HG03039 (cell line): ENCODE measurements at regions not wholly inside any gene's neighbourhood (a gene's known extent, or its start where the extent isn't known, plus 50 kb on each side); places are given as distances from the start of the nearest gene placed in this dataset.

Experiments used
- ATAC-seq: cut with Tn5 transposase; IDR thresholded peaks from one replicate; pipeline ENCODE4 v1.9.1; 2021; ENCODE audit warnings: mild to moderate bottlenecking, moderate library complexity; ENCODE audit not compliant: unreplicated experiment

DNA sequence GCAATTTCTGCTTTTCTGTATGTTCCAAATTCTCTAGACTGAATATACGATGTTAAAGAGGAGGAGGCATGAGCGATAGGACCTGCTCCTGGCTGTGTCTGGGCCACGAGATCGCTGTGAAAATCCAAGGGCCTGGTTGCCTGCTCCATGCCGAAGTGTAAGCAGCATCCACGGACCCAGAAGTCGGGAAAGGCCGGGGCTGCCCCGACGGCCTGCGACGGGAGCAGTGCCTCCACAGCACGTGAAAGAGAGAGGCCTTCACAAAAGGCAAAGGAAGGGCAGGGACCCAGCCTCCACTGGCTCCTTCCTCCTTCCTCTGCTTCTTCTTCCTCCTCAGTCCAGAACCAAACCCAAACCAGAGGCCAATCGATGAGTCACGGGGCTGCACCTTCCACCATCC, 122.9 kb upstream of the MGMT start:
- ATAC-seq = no peak

DNA sequence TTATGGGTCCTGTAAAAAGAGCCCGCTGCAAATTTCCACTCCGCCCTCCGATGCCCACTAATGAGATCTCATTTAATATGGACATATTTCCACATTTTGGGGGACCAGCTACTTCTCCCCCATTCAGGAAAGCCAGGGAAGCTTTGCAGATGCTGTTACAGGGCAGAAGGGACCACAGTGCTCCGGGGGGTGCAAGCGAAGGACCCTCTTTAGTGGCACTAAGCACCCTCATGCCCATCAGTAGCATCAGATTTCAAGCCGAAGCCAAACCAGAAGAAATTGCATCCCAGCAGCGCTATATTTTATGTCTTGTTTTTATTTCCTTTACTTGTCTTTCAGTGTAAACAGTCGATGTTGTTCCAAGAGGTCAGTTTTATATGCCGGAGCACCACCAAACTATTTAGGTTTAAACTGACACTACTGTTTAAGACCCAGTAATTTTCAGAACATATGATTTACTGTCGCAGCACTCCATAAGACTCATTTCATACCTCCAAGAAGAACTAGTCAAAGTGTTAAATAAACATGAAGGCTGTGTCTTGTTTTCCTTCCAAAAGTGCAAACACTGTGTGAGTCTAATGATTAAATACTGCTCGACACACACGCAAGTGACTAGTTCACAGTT, 122.2 kb upstream of the MGMT start:
- ATAC-seq = no peak

- ATAC-seq = no peak
These were observed 121.3 kb upstream of the MGMT start for GRCh38 chr10:129345763-129346162.

DNA sequence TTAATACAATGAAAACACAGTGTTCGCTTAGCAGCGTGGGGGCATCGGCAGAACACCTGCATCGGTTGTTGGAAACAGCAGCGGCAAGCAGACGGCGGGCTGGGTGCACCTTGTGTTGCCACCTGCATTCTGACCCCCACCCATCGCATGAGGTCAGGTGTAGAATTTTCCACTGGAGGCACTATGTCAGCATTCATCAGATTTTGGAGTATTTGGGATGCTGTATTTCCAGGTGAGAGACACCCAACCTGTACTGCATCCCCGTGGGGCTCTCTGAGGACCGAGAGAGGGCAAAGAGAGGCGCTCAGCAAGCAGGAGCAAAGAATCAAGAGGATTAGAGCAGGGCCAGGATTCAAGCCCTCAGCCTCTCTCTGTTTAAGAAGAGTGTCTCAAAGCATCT, 116.4 kb upstream of the MGMT start:
- no peak for ATAC-seq

DNA sequence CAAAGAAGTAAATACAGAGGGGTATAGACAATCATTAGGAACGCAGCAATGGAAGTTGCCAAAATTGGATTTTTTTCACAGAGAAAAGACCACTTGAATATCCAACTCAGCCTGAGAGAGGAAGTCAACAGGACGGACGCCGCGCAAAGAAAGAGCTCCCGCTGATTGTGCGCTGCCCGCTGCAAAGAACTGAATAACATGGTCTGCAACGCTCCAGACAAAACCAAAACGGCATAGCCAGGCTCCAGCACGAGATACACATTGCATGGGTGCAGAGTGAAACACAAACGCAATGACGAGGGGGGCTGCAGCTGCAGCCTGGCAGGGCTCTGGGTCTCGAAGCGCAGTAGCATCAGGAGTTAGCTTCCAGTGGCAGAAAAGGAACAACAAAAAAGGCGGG, 113.9 kb upstream of the MGMT start:
- ATAC-seq = no peak

- ATAC-seq = no peak
These were observed 107.0 kb upstream of the MGMT start for GRCh38 chr10:129360046-129360445.

DNA sequence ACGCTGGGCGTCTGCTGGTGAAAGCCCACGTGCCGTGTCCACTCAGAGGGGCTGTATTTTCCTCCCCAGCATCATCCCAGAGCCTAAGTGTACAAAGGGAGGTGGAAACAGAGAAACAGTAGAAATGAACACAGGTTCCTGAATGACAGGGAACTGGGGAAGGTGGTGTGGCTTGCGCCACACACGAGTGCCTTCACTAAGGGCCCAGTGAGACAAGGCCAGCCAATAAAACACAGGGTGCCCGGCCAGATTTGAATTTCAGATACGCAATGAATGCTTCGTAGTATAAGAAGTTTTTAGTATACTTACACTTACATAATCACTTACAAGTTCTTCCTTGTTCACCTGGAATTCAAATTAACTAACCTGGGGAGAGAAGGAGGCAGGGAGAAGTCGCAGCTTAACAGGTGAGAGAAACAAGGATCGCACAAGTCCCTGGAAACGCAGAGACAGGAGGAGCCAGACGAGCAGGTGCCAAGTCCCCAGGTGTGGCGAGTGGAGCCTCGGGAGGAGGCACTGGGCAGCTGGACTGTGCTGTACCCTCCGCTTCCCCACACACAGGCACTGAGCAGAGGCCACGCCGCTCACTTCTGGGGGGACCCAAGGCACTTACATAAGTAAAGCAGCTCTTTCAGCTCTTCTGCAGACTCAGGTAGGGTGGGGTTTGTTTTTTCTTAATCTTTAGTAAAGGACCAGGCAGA, 105.2 kb upstream of the MGMT start:
- no peak for ATAC-seq

GRCh38 chr10:129364949-129365348, 102.1 kb upstream of the MGMT start:
- no peak for ATAC-seq

GRCh38 chr10:129365767-129366402, 101.2 kb upstream of the MGMT start:
- no peak for ATAC-seq

- no peak for ATAC-seq
These were observed 100.6 kb upstream of the MGMT start for GRCh38 chr10:129366450-129366849.

GRCh38 chr10:129369566-129369965, 97.5 kb upstream of the MGMT start:
- ATAC-seq = no peak

- no peak for ATAC-seq
These were observed 95.5 kb upstream of the MGMT start for GRCh38 chr10:129371541-129371940.

DNA sequence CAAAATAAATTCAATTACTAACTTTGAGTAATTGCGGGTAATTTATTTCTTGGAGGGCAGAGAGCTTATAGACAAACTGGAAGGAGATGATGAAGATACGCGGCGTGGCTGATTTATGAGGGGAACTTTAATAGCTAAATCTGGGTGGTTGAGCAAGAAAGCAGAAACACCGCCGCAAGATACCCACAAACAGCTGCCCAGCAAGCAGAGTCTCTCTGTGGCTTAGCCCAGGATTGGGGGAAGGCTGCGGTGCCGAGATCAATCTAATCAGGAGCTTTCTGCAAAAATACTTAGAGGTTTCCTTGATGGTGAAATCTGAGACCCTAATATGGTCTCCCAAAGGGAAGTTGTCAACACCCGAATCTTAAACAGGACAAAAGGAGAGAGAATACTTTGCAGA, 94.9 kb upstream of the MGMT start:
- no peak for ATAC-seq

- no peak for ATAC-seq
These were observed 93.8 kb upstream of the MGMT start for GRCh38 chr10:129373231-129373630.

DNA sequence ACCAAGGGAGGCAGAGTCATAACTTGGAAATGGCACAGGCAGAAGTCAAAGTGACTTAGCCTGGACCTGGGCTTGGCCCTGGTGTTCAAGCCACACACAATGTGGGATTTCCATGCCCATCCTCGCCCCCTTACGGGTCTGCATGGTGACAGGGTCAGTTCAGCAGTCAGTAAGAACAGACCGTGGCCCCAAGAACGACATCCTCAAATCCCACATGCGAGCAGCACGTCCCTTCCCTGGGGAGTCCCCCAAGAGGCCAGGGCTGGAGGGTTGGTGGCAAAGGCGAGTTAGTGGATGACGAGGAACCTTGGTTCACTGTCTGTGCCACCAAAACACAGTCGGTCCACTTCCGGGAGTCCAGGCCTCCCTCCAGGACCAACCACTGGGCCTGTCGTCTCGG, 93.3 kb upstream of the MGMT start:
- no peak for ATAC-seq

DNA sequence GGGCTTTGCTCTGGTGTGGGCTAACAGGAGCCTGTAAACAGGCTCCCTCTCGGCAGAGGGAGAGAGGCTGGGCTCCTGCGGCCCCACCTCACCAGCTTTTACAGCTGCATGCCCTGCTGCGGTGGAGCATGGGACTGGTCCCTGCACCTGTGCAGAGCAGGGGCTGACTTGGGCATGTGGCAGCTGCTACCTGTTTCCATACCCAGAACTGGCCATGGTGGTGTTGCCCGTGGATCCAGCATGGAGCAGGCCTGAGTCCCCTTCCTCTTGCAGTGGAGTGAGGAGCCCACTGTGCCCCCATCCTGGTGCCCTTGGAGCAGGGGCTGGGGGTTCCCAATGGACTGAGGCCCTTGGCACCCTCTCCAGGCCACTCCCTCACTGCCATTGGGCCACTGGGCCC, 91.9 kb upstream of the MGMT start:
- no peak for ATAC-seq

- ATAC-seq = no peak
These were observed 91.1 kb upstream of the MGMT start for GRCh38 chr10:129375912-129376311.

GRCh38 chr10:129380279-129380678, 86.8 kb upstream of the MGMT start:
- no peak for ATAC-seq

DNA sequence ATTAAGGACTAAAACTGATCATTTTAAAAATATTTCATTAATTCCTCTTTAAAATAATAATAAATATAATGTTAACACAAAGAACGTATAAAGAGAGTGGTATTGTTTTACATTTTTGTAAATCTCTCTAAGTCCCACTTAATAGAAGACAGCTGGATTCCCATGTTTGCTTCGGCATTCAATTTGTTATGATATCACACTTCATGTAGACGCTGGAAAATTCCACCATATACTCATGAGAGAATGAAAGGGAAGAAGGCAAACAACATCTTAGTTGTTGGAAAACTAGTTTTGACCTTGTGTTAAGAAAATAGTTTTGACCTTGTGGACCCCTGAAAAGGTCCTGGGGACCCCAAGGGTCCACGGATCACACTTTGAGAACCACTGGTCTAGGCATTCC, 85.3 kb upstream of the MGMT start:
- no peak for ATAC-seq

GRCh38 chr10:129382401-129382800, 84.6 kb upstream of the MGMT start:
- no peak for ATAC-seq

DNA sequence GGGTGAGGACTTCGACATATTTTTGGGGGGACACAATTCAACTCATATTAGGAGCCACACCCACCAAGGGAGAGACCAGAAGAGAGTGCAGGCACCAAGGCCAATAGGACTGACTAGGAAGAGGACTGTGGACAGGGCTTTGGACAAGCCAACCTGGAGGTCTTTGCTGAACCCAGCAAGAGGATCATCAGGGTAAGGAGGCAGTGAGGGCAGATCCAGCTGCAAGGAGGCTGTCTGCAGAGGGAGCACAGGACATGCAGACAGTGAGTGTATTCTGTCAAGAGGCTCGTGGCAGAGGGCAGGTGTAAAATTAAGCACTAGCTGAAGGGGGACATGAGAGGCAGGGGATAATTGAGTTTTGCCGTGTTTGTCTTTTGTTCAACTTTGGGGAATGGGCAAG, 83.4 kb upstream of the MGMT start:
- no peak for ATAC-seq

- ATAC-seq = no peak
These were observed 81.4 kb upstream of the MGMT start for GRCh38 chr10:129385600-129385999.
